Fibroblast of villous mesenchyme (primary cell): ENCODE measurements at regions not wholly inside any gene's neighbourhood (a gene's known extent, or its start where the extent isn't known, plus 50 kb on each side); places are given as distances from the start of the nearest gene placed in this dataset.

Experiments
- DNase-seq: peaks from one replicate; pipeline ENCODE4 v3.0.0-alpha.2; 2010; ENCODE audit warnings: low read depth
- H3K4me3 ChIP-seq: 2 replicates; pipeline ENCODE4 v1.5.1; 2011; ENCODE audit warnings: low read depth, mild to moderate bottlenecking, low read length
- CTCF ChIP-seq: IDR thresholded peaks from 2 replicates; pipeline ENCODE4 v1.5.1; 2012; ENCODE audit warnings: low read depth, mild to moderate bottlenecking, low read length; ENCODE audit not compliant: insufficient read depth

GRCh38 chr6:160891690-160892089 is 99.9 kb upstream of the MAP3K4 start:
- peak; percentile 3 for DNase-seq
- H3K4me3 ChIP-seq = no peak overlapping the region
- no peak for TF ChIP-seq CTCF

- H3K4me3 ChIP-seq = no peak overlapping the region
- no peak for DNase-seq
- TF ChIP-seq CTCF = no peak
These were observed 96.0 kb upstream of the MAP3K4 start for GRCh38 chr6:160895562-160895961.

- no peak overlapping the region for H3K4me3 ChIP-seq
- DNase-seq = no peak
- TF ChIP-seq CTCF = no peak
These were observed 91.7 kb upstream of the MAP3K4 start for GRCh38 chr6:160899671-160900430.

GRCh38 chr6:160911949-160912348 is 79.6 kb upstream of the MAP3K4 start:
- DNase-seq = no peak
- H3K4me3 ChIP-seq = no peak overlapping the region
- TF ChIP-seq CTCF = no peak

GRCh38 chr6:160912411-160912810 is 79.2 kb upstream of the MAP3K4 start:
- no peak overlapping the region for H3K4me3 ChIP-seq
- no peak for TF ChIP-seq CTCF
- DNase-seq = no peak

GRCh38 chr6:160917572-160917971 is 74.0 kb upstream of the MAP3K4 start:
- DNase-seq = peak; percentile 62
- H3K4me3 ChIP-seq = no peak overlapping the region
- TF ChIP-seq CTCF = no peak
